HEK293T (cell line): ENCODE measurements at regions not wholly inside any gene's neighbourhood (a gene's known extent, or its start where the extent isn't known, plus 50 kb on each side); places are given as distances from the start of the nearest gene placed in this dataset.

Source experiments
- BHLHE40 ChIP-seq: fragments of 450-650 bp; IDR thresholded peaks from 2 replicates; pipeline ENCODE4 v1.6.1; 2016; ENCODE audit warnings: mild to moderate bottlenecking, moderate library complexity, borderline replicate concordance
- FOXA1 ChIP-seq: fragments of 450-650 bp; IDR thresholded peaks from 2 replicates; pipeline ENCODE4 v1.6.1; 2016; ENCODE audit warnings: mild to moderate bottlenecking
- FOXM1 ChIP-seq: fragments of 450-650 bp; IDR thresholded peaks from 2 replicates; pipeline ENCODE4 v1.6.1; 2017; ENCODE audit warnings: mild to moderate bottlenecking, borderline replicate concordance
- L3MBTL2 ChIP-seq: fragments of 450-650 bp; conservative IDR thresholded peaks from 2 replicates; pipeline ENCODE4 v1.6.1; 2016; ENCODE audit warnings: mild to moderate bottlenecking
- NFRKB ChIP-seq: fragments of 450-650 bp; IDR thresholded peaks from 2 replicates; pipeline ENCODE4 v1.6.1; 2016; ENCODE audit warnings: mild to moderate bottlenecking, moderate library complexity
- SP1 ChIP-seq: fragments of 450-650 bp; IDR thresholded peaks from 2 replicates; pipeline ENCODE4 v1.6.1; 2017
- SUZ12 ChIP-seq: fragments of 450-650 bp; IDR thresholded peaks from 2 replicates; pipeline ENCODE4 v1.6.1; 2016; ENCODE audit warnings: mild to moderate bottlenecking

GRCh38 chr6:75012018-75012417 lies 193.8 kb downstream of the COL12A1 start:
- TF ChIP-seq FOXM1, result no peak
- no peak for TF ChIP-seq SUZ12
- no peak for TF ChIP-seq NFRKB
- no peak for TF ChIP-seq FOXA1
- TF ChIP-seq BHLHE40, result no peak
- TF ChIP-seq SP1, result no peak
- TF ChIP-seq L3MBTL2, result no peak
